T-helper 17 cell (primary cell): ENCODE measurements at regions not wholly inside any gene's neighbourhood (a gene's known extent, or its start where the extent isn't known, plus 50 kb on each side); places are given as distances from the start of the nearest gene placed in this dataset.
A peak's percentile ranks its signal among the peaks of the same experiment; 100 is the strongest.

Source experiments
- ATAC-seq: fragments of 150-1000 bp; cut with Tn5 transposase; 2 replicates; pipeline ENCODE4 v1.10.0; 2021; ENCODE audit warnings: mild to moderate bottlenecking, moderate library complexity
- DNase-seq, 3 donors: peaks; one replicate each; pipeline versions ENCODE4 v3.0.0 to v3.0.0-alpha.2; 2020 to 2021
- H3K9me3 ChIP-seq: one replicate; pipeline ENCODE4 v1.7.0; 2013; ENCODE audit warnings: low read length, mild to moderate bottlenecking; ENCODE audit not compliant: control insufficient read depth, poor library complexity, severe bottlenecking
- H3K27ac Mint-ChIP-seq: one replicate; pipeline ENCODE4 v1.8.0; 2022; ENCODE audit warnings: mild to moderate bottlenecking, moderate library complexity, mixed read lengths
- H3K27me3 Mint-ChIP-seq: one replicate; pipeline ENCODE4 v1.8.0; 2022; ENCODE audit warnings: mixed read lengths
- H3K36me3 Mint-ChIP-seq: one replicate; pipeline ENCODE4 v1.8.0; 2022; ENCODE audit warnings: low read depth, mixed read lengths
- H3K4me1 Mint-ChIP-seq: one replicate; pipeline ENCODE4 v1.8.0; 2022; ENCODE audit warnings: mild to moderate bottlenecking, mixed read lengths
- H3K4me3 Mint-ChIP-seq: one replicate; pipeline ENCODE4 v1.8.0; 2022; ENCODE audit warnings: mild to moderate bottlenecking, moderate library complexity, mixed read lengths

DNA sequence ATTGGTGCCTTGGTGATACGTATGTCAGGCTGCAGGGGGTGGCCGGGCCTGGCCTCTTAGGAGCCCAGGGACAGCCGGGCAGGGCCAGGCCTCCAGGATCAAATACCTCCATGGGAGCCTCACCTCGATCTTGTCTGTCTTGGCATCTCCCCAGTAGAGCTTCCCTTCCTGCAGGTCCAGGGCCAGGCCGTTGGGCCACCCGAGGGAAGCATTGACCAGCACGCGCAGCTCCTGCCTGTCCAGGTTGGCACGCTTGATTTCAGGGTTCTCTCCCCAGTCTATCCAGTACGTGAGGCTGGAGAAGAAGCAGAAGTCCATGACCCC lies 137.7 kb downstream of the CRYBB2 start:
- DNase-seq, result no peak
- no peak overlapping the region for H3K27ac Mint-ChIP-seq
- ATAC-seq, result no peak
- no peak overlapping the region for H3K4me3 Mint-ChIP-seq
- H3K27me3 Mint-ChIP-seq, result no peaks in the 10 kb centered on the region
- H3K9me3 ChIP-seq, result no peaks in the 10 kb centered on the region
- peaks cover 13% of the 10 kb centered on the region for H3K36me3 Mint-ChIP-seq
- no peaks in the 10 kb centered on the region for H3K4me1 Mint-ChIP-seq

- no peak for ATAC-seq
- Mint-ChIP-seq H3K27ac (no peak overlapping the region), H3K4me1 (peaks cover 2% of the 10 kb centered on the region), H3K4me3 (no peak overlapping the region), H3K36me3 (peaks cover 13% of the 10 kb centered on the region), H3K27me3 (no peaks in the 10 kb centered on the region)
- no peak for DNase-seq
- no peaks in the 10 kb centered on the region for H3K9me3 ChIP-seq
Observed at GRCh38 chr22:25357606-25358420, 138.4 kb downstream of the CRYBB2 start.

DNA sequence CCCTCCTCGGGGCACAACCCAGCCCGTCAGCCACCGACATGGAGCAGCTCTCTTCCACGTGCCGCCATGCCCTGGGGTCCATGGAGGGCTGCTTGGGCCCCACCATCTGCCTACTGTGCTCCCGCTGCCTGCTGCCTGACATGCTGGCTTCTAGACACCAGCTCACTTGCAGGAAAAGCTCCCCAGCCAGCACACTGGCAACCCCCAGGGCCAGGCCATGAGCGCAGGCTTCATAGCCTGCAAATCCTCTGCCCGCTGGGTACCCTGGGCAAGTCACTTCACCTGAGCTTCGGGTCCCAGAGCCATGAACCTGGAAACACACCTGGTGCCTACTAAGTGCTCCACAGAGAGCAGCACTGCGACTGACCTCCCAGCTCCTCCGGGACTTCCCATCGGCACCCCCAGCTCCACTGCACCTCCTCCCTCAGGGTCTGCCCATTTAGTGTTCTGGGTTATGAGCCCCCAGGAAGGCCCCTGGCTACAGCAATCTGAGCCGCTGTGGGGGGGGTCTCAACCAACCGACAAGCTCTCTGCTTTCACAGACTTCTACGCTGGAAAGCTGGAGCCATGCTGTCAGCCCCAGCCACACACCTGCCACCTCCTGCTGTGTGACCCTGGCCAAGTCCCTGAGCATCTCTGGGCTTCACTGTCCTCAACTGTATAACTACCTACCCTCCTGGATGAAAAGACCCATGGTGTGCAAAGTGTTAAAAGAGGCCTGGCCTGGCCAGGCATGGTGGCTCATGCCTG lies 139.2 kb downstream of the CRYBB2 start:
- DNase-seq (peak in 1 of 3 donors; percentile 4), ATAC-seq (no peak)
- H3K4me3 Mint-ChIP-seq, result no peak overlapping the region
- no peaks in the 10 kb centered on the region for H3K9me3 ChIP-seq
- peaks cover 13% of the 10 kb centered on the region for H3K36me3 Mint-ChIP-seq
- no peaks in the 10 kb centered on the region for H3K27me3 Mint-ChIP-seq
- H3K4me1 Mint-ChIP-seq, result peaks cover 2% of the 10 kb centered on the region
- no peak overlapping the region for H3K27ac Mint-ChIP-seq

GRCh38 chr22:25359601-25360261 lies 140.3 kb downstream of the CRYBB2 start:
- H3K27me3 Mint-ChIP-seq, result no peaks in the 10 kb centered on the region

DNA sequence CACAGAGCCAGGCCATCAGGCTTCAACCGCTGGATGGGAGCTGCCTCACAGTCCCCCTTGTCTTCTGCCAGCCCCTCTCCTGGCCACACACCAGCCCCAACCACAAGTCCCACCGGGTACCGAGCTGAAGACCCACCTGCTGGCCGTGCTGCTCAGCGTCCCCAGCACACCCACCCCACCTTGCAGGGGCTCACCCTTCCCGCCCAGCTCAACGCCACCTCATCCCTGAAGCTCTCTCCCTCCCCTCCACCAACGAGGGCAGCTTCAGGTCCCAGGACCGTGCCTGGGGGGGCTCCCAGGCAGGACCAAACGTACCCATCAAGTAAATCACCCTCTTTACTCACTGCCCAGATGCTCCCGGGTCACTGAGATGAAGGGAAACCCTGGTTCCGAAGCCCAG lies 141.0 kb downstream of the CRYBB2 start:
- ATAC-seq, result no peak
- no peak for DNase-seq
- Mint-ChIP-seq H3K27ac (no peak overlapping the region), H3K27me3 (no peaks in the 10 kb centered on the region), H3K4me1 (peaks cover 4% of the 10 kb centered on the region), H3K36me3 (peaks cover 8% of the 10 kb centered on the region), H3K4me3 (no peak overlapping the region)
- no peaks in the 10 kb centered on the region for H3K9me3 ChIP-seq

More at GRCh38 chr22:25359601-25360261, 140.3 kb downstream of the CRYBB2 start:
- no peak for ATAC-seq
- H3K36me3 Mint-ChIP-seq, result peaks cover 8% of the 10 kb centered on the region
- H3K27ac Mint-ChIP-seq, result no peak overlapping the region
- DNase-seq, result peak in 1 of 3 donors; percentile 2
- no peak overlapping the region for H3K4me3 Mint-ChIP-seq
- no peaks in the 10 kb centered on the region for H3K9me3 ChIP-seq
- peaks cover 2% of the 10 kb centered on the region for H3K4me1 Mint-ChIP-seq

DNA sequence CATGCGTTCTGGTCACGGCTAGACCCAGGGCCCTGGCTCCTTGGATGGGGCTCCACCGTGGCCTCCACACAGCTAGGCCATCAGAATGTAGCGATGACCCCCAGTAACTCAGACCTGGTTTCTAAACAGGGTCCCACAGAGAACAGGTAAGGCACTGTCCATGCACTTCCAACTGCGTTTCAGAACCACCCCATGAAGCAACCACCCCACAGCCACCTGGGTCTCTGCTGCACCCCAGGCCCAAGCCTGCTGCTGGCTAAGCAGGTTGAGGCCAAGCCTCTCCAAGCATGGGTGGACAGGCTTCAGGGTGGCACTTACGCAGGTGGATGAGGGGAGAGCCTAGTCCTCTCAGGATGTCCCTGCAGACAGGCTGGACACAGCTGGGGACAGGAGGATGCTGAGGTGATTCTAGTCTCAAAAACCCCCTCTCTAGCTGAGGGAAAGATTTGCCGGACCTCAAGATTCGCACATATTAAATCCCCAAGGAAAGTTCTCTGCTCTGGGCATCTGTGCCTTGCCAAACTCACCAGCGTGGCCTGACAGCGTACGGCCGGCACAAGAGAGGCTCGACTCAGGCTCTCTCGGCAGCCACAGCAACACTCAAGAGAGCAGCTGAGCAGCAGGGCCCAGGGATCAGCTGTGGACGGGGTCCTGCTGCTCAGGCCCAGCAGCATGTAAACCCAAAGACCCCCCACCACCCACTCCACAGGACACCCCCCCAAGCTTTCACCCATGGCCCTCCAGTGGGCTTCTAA lies 141.6 kb downstream of the CRYBB2 start:
- Mint-ChIP-seq H3K27ac (no peak overlapping the region), H3K4me1 (peaks cover 4% of the 10 kb centered on the region), H3K4me3 (no peak overlapping the region), H3K36me3 (peaks cover 8% of the 10 kb centered on the region), H3K27me3 (no peaks in the 10 kb centered on the region)
- ATAC-seq, result no peak
- H3K9me3 ChIP-seq, result no peaks in the 10 kb centered on the region
- DNase-seq, result peak in 1 of 3 donors; percentile 1

DNA sequence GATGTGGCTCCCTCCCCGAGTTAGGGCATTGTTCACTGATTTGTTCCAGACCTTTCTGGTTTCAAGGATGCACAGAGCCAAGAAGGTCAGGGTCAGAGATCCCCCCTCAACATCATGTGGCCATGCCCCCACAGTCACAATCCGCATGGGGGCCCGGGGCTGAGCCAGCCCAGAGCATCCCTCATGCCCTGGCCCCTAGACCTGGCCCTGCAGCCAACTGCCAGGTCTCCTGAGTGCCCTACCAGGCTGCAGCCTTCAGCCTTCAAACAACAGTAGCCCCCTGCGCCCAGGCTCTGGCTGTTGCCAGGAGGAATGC lies 142.4 kb downstream of the CRYBB2 start:
- H3K9me3 ChIP-seq, result no peaks in the 10 kb centered on the region
- Mint-ChIP-seq H3K27ac (peak overlapping the region; percentile 62), H3K27me3 (no peaks in the 10 kb centered on the region), H3K4me1 (peaks cover 4% of the 10 kb centered on the region), H3K4me3 (no peak overlapping the region), H3K36me3 (peaks cover 8% of the 10 kb centered on the region)
- DNase-seq, result no peak
- no peak for ATAC-seq

DNA sequence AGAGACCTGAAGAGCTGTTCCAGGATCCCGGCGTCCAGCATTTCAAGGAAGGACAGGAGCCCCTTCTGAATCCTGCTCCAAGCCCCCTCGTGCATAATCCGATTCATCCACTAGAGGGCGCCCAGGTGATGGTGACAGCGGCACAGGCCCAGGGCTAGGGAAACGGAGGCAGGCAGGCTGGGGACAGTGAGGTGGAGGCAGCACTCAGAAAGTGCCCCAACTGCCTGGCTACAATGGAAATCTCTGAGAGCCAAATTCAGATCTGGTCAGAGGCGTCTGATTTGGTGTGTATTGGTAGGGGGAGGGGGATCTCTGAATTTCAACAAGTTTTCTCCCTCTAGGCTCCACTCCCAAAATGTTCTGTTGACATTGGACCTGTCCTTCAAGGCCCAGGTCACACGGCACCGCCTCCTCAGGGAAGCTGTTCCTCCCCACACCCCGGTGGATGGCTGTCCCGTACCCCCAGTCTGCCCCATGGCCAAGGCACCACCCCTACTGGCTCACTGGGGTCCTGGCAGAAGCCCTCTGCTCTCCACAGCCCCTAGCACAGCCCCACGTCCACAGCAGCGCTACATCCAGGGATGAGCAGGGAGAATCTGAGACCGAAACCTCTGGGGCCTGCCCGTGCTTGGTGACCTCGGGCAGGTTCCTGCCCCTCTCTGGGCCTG lies 142.9 kb downstream of the CRYBB2 start:
- peak overlapping the region; percentile 62 for H3K27ac Mint-ChIP-seq
- peaks cover 6% of the 10 kb centered on the region for H3K4me1 Mint-ChIP-seq
- peaks cover 5% of the 10 kb centered on the region for H3K36me3 Mint-ChIP-seq
- no peak overlapping the region for H3K4me3 Mint-ChIP-seq
- peak; percentile 37 to 58 (median 38) for DNase-seq
- no peaks in the 10 kb centered on the region for H3K27me3 Mint-ChIP-seq
- no peaks in the 10 kb centered on the region for H3K9me3 ChIP-seq
- ATAC-seq, result peak; percentile 56

DNA sequence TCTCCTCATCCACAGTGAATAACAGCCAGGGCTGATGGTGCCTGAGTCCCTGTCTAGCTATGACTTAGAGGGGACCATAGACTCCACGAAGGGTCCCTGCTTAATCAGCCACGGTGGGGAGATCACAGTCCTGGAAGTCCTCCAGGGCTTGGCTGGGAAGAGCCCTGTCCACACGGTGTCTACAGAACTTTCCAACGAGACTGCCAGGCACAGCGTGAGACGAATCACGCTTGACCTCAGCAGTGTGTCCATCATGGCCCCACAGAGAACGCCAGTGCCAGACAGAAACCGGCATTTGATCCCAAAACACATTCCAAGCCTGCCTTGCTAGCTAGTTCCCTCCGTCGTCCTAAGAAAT lies 143.4 kb downstream of the CRYBB2 start:
- Mint-ChIP-seq H3K4me3 (no peak overlapping the region), H3K27me3 (no peaks in the 10 kb centered on the region), H3K27ac (no peak overlapping the region), H3K36me3 (peaks cover 3% of the 10 kb centered on the region), H3K4me1 (peaks cover 10% of the 10 kb centered on the region)
- DNase-seq, result peak in 1 of 3 donors; percentile 3
- no peak for ATAC-seq
- H3K9me3 ChIP-seq, result no peaks in the 10 kb centered on the region

DNA sequence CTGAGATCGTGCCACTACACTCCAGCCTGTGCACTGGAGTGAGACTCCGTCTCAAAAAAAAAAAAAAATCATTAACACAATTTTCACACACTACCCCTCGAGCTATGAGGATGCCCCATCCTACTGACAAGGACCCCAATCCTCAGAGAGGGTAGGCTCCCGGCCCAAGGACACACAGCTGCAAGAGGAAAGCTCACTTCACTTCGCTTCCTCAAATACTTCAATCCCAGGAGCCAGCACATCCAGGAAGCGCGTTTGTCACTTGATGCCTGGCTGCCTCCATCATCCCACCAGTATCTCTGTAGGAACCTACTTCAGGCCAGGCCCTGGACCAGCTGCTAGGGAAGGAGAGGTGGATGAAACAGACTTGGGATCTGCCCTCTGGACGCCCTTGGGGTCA lies 144.0 kb downstream of the CRYBB2 start:
- no peak overlapping the region for H3K4me3 Mint-ChIP-seq
- H3K36me3 Mint-ChIP-seq, result no peaks in the 10 kb centered on the region
- no peaks in the 10 kb centered on the region for H3K27me3 Mint-ChIP-seq
- DNase-seq (peak in 1 of 3 donors; percentile 2), ATAC-seq (no peak)
- no peak overlapping the region for H3K27ac Mint-ChIP-seq
- H3K9me3 ChIP-seq, result no peaks in the 10 kb centered on the region
- peaks cover 14% of the 10 kb centered on the region for H3K4me1 Mint-ChIP-seq

DNA sequence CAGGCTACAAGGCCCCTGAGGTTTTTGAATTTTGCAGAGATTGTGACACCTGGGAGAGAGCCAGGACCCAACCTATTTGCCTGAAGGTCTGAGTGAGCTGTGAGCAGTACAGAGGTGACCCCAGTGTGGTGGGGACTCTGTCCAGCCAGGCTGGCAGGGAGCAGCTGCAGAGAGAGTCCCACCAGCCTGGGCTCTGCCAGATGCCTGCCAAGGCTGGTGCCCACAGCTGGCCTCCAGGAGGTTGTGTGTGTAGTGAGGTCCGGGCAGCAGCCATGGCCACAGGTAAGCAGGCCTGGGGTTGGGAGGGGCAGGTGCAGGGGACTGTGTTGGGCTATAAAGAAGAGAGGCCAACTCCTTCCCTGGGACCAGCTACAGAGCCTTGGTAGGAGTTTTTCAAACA lies 144.8 kb downstream of the CRYBB2 start:
- DNase-seq (peak in 1 of 3 donors; percentile 2), ATAC-seq (no peak)
- Mint-ChIP-seq H3K27me3 (no peaks in the 10 kb centered on the region), H3K36me3 (no peaks in the 10 kb centered on the region), H3K4me3 (no peak overlapping the region), H3K4me1 (peaks cover 14% of the 10 kb centered on the region), H3K27ac (no peak overlapping the region)
- H3K9me3 ChIP-seq, result no peaks in the 10 kb centered on the region

- peaks cover 14% of the 10 kb centered on the region for H3K4me1 Mint-ChIP-seq
- no peak for DNase-seq
- no peaks in the 10 kb centered on the region for H3K9me3 ChIP-seq
- no peaks in the 10 kb centered on the region for H3K36me3 Mint-ChIP-seq
- no peak overlapping the region for H3K4me3 Mint-ChIP-seq
- H3K27ac Mint-ChIP-seq, result no peak overlapping the region
- H3K27me3 Mint-ChIP-seq, result no peaks in the 10 kb centered on the region
- ATAC-seq, result no peak
Observed at GRCh38 chr22:25364736-25365241, 145.3 kb downstream of the CRYBB2 start.
